GM13977 (cell line): ENCODE measurements at regions not wholly inside any gene's neighbourhood (a gene's known extent, or its start where the extent isn't known, plus 50 kb on each side); places are given as distances from the start of the nearest gene placed in this dataset.

ENCODE experiments used
- DNase-seq: peaks from one replicate; pipeline ENCODE4 v3.0.0; 2012; ENCODE audit warnings: low spot score
- CTCF ChIP-seq: IDR thresholded peaks from 2 replicates; pipeline ENCODE4 v1.5.1; 2012; ENCODE audit warnings: mild to moderate bottlenecking, control low read depth; ENCODE audit not compliant: insufficient read depth; ENCODE audit errors: extremely low read depth, missing control alignments
- in situ Hi-C: fragments of 300-500 bp; cut with MboI; formaldehyde crosslinking; loops from one replicate; pipeline ENCODE4 v1.12.0; 2022; ENCODE audit warnings: low sequenced_read_pairs, low pct_unique_long_range_greater_than_20kb, mixed read lengths, inconsistent platforms; ENCODE audit not compliant: unreplicated experiment

- in situ Hi-C loops: no loop called here
Measured at GRCh38 chr2:217275091-217275490, 415.2 kb upstream of the TNP1 start.

GRCh38 chr2:217274578-217274977, 414.7 kb upstream of the TNP1 start:
- in situ Hi-C loops: no loop called here
- no peak for TF ChIP-seq CTCF
- DNase-seq: no peak

More at GRCh38 chr2:217275091-217275490, 415.2 kb upstream of the TNP1 start:
- TF ChIP-seq CTCF: no peak
- no peak for DNase-seq

- in situ Hi-C loops: no loop called here
- no peak for TF ChIP-seq CTCF
- DNase-seq: no peak
Measured at GRCh38 chr2:217273851-217274250, 414.0 kb upstream of the TNP1 start.

- in situ Hi-C loops: no loop called here
- TF ChIP-seq CTCF: no peak
- no peak for DNase-seq
Measured at GRCh38 chr2:217273162-217273561, 413.3 kb upstream of the TNP1 start.

GRCh38 chr2:217271813-217272212, 411.9 kb upstream of the TNP1 start:
- DNase-seq: no peak
- in situ Hi-C loops: no loop called here

GRCh38 chr2:217270485-217271121, 410.7 kb upstream of the TNP1 start:
- no peak for TF ChIP-seq CTCF
- DNase-seq: no peak
- in situ Hi-C loops: no loop called here

More at GRCh38 chr2:217271813-217272212, 411.9 kb upstream of the TNP1 start:
- TF ChIP-seq CTCF: no peak
